ENCODE measurements at regions not wholly inside any gene's neighbourhood (a gene's known extent, or its start where the extent isn't known, plus 50 kb on each side); places are given as distances from the start of the nearest gene placed in this dataset.

DNA sequence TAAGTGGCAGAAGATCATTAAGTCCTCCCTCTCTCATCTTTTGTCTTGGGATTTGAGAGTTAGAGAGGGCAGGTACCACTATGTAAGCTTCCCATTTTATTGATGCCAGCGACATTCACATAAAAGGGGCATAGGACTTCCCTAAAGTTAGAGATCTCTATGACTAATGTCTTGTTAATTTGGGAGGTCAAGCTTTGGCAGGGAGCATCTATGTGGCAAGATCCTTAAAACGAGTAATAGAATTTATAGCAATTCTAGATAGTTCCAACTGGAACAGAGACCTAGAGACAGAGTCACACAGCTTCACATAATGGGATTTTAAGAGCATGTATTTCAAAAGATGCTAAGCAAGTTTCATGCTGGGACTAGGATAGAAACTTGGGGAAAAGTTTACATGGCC, 308.0 kb downstream of the MAP2K6 start:
- TF ChIP-seq EZH2 (IDR thresholded peaks at IDR 0.05; ENCODE audit: insufficient read depth, poor library complexity, severe bottlenecking) (no peak), EZH2phosphoT487 (IDR thresholded peaks at IDR 0.05; ENCODE audit: insufficient read depth, low read depth) (no peak)

All from GM23248 (cell line).